ENCODE measurements at regions not wholly inside any gene's neighbourhood (a gene's known extent, or its start where the extent isn't known, plus 50 kb on each side); places are given as distances from the start of the nearest gene placed in this dataset.

DNA sequence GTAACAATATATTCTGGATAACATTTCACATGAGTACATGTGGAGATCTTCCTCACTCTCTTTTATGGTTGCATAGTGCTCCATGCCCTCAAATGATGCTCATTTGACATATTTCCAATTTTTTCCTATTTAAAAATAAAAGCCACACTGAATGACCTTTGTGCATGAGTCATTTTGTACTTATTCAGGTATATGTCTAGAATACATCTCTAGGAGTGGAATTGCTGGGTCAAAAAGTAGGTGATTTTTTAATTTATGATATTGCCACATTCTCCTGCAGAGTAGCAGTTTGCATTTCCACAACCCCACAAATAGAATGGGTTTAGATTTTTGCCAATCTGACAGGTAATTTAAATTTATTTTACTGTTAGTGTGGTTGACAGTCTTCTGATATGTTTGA, 104.8 kb downstream of the RPAP3 start:
- TF ChIP-seq SPI1 (IDR thresholded peaks at IDR 0.05; ENCODE audit: low read depth, low read length) (no peak), POU2F2 (IDR thresholded peaks at IDR 0.05; ENCODE audit: low read depth, low read length) (no peak), POLR2A (IDR thresholded peaks at IDR 0.05; ENCODE audit: low read depth, low read length) (no peak)
